ENCODE measurements at regions not wholly inside any gene's neighbourhood (a gene's known extent, or its start where the extent isn't known, plus 50 kb on each side); places are given as distances from the start of the nearest gene placed in this dataset.
A peak's percentile ranks its signal among the peaks of the same experiment; 100 is the strongest.
"Not testable (repeated sequence)": the region's sequence is repeated elsewhere in the genome, so short reads cannot be mapped to it uniquely, and the experiment has no call there.

DNA sequence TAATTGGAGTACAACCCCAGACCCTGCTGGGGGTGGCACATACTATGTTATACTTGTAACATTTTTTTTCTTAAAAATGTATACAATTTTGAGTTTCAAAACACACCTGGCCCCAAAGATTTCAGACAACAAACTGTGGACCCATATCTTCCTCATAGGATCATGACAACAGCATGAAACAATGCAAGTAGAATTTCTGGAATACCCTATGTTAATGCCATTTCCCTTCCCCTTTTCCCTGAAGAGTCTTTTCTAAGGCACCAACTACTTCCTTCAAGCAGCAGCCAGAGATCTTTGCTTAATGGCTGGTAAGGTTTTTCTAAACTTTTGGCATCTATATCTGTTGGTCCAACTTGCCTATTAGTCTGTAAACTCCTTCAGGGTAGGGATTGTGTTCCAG is 99.9 kb upstream of the SERBP1 start:
- no peak for DNase-seq (ENCODE audit: low read depth)

DNA sequence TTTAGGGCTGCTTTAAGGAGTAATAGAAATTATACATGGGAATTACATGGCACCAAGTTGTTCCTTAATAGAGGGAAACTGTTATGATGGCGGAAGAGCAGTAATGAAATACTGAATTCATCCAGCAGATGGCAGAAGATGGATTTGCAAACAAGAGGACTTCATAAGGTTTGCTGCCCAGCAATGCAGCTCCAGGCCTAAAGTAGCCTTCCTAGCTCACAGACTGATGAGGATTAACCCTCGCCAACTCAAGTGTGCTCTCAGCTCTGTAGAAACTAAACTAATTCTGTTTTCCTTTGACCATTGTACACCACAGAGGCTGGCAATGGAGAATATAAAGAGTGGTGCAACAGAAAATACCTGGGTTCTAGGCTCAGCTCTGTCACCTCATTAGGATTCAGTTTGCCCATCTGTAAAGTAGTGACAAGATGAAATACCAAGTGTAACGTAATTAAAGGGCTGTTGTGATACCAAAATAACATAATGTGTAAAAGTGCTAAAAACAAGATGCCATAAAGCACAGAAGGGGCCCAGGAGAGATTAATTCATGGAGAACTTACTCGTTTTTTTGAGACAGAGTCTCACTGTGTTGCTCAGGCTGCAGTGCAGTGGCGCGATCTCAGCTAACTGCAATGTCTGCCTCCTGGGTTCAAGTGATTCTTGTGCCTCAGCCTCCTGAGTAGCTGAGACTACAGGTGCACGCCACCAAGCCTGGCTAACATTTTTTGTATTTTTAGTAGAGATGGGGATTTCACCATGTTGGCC is 102.4 kb upstream of the SERBP1 start:
- peak; percentile 77 for DNase-seq (ENCODE audit: low read depth)

GRCh38 chr1:67534627-67535065 is 104.4 kb upstream of the SERBP1 start:
- DNase-seq (ENCODE audit: low read depth), result no peak

GRCh38 chr1:67535474-67535873 is 105.3 kb upstream of the SERBP1 start:
- no peak for DNase-seq (ENCODE audit: low read depth)

- DNase-seq (ENCODE audit: low read depth), result no peak
Measured at GRCh38 chr1:67536957-67537666, 106.9 kb upstream of the SERBP1 start.

DNA sequence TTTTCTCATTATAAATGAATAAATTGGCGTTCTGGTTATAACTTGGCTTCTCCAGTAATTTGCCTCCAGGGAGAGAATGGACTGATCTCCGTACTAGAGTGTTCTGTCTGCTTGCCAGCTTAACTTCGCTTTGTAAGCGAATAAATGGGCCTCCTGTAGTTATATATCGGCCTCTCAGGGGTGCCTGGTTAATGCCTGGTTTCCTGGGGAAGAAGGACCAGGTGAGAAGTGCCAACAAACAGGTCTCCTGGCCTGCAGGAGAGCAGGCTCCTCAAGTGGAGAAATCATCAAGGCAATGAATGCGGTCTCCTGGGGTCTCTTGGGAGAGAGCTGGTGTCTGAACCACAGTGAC is 107.4 kb upstream of the SERBP1 start:
- no peak for DNase-seq (ENCODE audit: low read depth)

DNA sequence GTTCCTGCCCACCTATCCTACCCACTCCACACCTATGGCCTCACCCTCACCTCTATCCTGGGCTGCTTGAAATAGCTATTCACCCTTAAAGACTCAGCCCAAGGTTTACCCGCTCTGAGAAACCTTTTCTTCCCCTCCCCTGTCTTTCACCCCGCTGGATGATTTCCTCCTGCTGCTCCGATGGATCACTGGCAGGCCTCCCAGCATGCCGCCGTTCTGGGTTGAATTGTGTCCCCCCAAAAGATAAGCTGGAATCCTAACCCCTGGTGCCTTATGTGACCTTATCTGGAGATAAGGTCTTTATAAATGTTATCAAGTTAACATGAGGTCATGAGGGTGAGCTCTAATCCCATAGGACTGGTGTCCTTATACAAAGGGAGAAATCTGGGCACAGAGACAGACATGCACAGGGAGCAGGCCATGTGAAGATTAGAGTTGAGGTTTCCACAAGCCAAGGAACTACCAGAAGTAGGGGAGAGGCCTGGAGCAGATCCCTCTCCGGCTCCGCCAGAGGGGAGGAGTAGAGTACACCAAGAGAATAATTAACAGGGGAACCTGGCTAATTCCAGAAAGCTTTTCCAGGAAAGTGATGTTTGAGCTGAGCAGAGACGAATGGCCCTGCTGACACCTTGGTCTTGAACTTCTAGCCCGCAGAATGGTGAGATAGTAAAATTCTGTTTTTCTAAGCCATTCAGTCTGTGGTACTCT is 110.0 kb upstream of the SERBP1 start:
- no peak for DNase-seq (ENCODE audit: low read depth)

- no peak for DNase-seq (ENCODE audit: low read depth)
Measured at GRCh38 chr1:67540733-67541125, 110.5 kb upstream of the SERBP1 start.

GRCh38 chr1:67542747-67543146 is 112.5 kb upstream of the SERBP1 start:
- DNase-seq (ENCODE audit: low read depth), result no peak

- no peak for DNase-seq (ENCODE audit: low read depth)
Measured at GRCh38 chr1:67544921-67545320, 114.7 kb upstream of the SERBP1 start.

DNA sequence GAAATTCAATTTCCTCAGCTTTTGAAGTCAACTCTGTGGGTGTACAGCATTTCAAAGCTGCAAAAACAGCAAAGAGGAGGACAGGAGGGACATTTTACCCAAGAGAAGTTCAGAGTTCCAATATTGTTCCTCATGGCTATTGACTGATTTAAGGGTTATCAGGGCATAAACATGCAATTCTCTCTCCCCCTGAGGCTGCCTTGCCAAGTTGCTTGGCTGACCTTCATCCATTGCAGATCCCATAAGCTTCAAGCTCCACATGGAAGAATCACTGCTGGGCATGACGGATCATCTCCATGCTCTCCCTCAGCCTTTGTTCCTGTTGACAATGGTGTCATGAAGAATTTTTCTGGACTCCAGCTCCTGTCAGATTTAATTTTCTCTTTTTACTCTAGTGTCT is 115.2 kb upstream of the SERBP1 start:
- no peak for DNase-seq (ENCODE audit: low read depth)

DNA sequence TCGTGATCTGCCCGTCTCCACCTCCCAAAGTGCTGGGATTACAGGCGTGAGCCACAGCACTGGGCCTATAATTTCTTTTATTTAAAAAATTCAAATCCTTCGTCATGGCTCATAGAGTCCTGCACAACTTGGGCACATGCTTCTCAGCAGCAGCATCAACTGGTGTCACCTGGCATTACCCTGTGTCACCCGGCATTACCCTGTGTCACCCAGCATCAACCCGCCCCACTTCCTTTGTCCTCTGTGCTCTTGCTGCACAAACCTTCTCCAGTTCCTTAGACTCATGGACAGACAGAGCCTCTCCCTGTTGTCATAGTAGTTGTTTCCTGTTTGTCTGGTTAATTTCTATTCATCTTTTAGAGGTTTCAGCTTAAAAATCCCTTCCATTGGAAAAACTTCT is 121.2 kb upstream of the SERBP1 start:
- DNase-seq (ENCODE audit: low read depth), result no peak

DNA sequence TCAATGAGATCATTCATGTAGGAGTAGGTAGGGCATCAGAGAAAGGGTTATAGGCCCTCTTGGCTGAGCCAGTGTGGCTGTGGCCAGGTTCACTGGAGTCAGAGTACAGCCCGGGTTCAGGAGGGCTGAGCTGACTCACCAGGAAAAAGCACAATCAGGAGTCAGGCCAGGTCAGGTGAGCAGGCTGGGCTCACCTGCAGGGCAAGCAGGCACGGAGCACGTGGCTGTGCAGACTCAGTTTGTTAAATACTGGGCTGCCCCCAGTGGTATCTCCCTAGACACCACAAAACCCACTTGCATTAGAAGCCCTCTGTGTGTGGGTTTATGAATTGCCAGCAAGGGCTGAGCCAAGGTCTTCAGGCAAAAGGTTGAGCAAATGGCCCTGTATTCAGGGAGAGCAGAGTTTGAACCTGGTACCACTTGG is 122.1 kb upstream of the SERBP1 start:
- no peak for DNase-seq (ENCODE audit: low read depth)

- DNase-seq (ENCODE audit: low read depth), result not testable (repeated sequence)
Measured at GRCh38 chr1:67554204-67554603, 124.0 kb upstream of the SERBP1 start.

- DNase-seq (ENCODE audit: low read depth), result no peak
Measured at GRCh38 chr1:67555461-67556296, 125.5 kb upstream of the SERBP1 start.

- DNase-seq (ENCODE audit: low read depth), result no peak
Measured at GRCh38 chr1:67556297-67556900, 126.2 kb upstream of the SERBP1 start.

DNA sequence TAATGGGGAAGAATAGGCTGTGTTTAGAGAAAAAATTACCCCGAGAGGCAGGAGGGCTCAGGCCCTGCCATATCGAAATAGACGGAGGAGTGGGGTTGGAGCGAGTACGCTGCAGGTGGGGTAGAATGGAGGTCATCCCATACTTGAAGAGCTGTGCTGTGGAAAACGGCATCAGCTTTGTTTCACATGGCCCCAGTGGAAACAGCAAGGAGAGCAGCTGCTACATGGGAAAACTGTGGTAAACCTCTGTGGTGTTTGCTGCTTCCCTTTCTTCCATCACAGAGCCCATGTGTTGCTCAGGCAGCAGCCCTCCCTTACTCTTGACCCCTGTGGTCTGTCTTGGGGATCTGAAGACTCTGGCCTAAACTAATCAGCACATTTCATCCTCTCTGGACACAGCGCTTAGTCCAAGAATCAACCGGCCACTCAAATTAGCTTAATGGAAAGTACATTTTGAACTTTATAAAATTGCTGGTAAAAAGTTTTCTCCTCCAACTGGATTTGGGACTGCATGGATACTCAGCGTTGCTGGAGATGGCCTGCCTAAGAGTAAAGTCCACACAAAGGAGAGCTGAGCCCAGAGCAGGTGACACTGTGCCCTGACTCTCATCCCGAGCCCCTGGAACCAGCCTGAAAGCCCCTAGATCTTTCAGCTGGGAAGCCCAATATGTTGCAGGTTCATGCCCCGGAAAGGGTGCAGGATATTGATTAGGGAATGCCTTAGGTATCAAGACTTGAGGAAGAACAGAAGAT is 127.1 kb upstream of the GADD45A start:
- no peak for DNase-seq (ENCODE audit: low read depth)

- no peak for DNase-seq (ENCODE audit: low read depth)
Measured at GRCh38 chr1:67558449-67559193, 126.4 kb upstream of the GADD45A start.

DNA sequence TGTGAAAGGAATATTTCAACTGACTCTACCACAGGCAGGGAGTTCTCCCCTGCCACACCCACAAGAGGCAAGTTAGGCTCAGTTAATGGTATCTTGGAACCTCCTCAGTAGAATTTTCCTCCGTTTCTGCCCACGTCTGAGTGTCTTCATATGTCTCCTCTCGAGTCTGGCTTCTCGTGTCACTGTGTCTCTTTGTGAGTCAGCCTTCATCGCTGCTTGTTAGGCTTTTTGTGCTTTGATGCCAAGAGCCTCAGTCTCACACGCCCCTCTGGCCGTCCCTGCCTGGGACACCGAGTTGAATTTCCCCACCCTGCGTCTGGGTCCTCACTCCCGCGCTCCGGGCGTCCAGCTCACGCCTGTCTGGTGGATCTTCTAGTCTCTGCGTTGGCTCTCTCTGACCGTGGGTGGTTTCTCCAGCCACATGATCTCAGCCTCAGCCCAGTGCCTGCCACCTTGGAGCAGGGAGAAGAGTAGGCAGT is 125.7 kb upstream of the GADD45A start:
- DNase-seq (ENCODE audit: low read depth), result no peak

Data from forelimb muscle (tissue), 1 donor.